RWPE2 (cell line): ENCODE measurements at regions not wholly inside any gene's neighbourhood (a gene's known extent, or its start where the extent isn't known, plus 50 kb on each side); places are given as distances from the start of the nearest gene placed in this dataset.
A peak's percentile ranks its signal among the peaks of the same experiment; 100 is the strongest.

Experiments used
- ATAC-seq: fragments of 200-7000 bp; cut with Tn5 transposase; 3 replicates; pipeline ENCODE4 v1.9.1; 2021; ENCODE audit warnings: low read depth
- DNase-seq: peaks from one replicate; pipeline ENCODE4 v3.0.0-alpha.2; 2020; ENCODE audit warnings: low spot score
- H3K27ac ChIP-seq: fragments of 450-650 bp; 2 replicates; pipeline ENCODE4 v1.5.1; 2017; ENCODE audit warnings: mild to moderate bottlenecking; ENCODE audit not compliant: poor library complexity, severe bottlenecking
- H3K27me3 ChIP-seq: fragments of 250-450 bp; sonication (Bioruptor Pico); 2 replicates; pipeline ENCODE4 v1.5.1; 2021; ENCODE audit warnings: mild to moderate bottlenecking, moderate library complexity; ENCODE audit not compliant: insufficient read depth, poor library complexity, severe bottlenecking
- H3K36me3 ChIP-seq: fragments of 250-450 bp; sonication (Bioruptor Pico); 2 replicates; pipeline ENCODE4 v1.5.1; 2020; ENCODE audit warnings: low read depth, mild to moderate bottlenecking, moderate library complexity
- H3K4me1 ChIP-seq: fragments of 250-450 bp; sonication (Bioruptor Pico); 2 replicates; pipeline ENCODE4 v1.5.1; 2021; ENCODE audit warnings: mild to moderate bottlenecking, moderate library complexity; ENCODE audit not compliant: insufficient read depth, poor library complexity, severe bottlenecking
- H3K4me3 ChIP-seq: fragments of 250-450 bp; sonication (Bioruptor Pico); 2 replicates; pipeline ENCODE4 v1.5.1; 2021; ENCODE audit warnings: mild to moderate bottlenecking, moderate library complexity; ENCODE audit not compliant: severe bottlenecking
- H3K9me3 ChIP-seq: fragments of 250-450 bp; sonication (Bioruptor Pico); 2 replicates; pipeline ENCODE4 v1.5.1; 2021; ENCODE audit warnings: mild to moderate bottlenecking, moderate library complexity; ENCODE audit not compliant: severe bottlenecking
- TF ChIP-seq, protein P1 (sequence below): fragments of 450-650 bp; IDR thresholded peaks from one replicate; pipeline ENCODE4 v1.5.1; 2017; ENCODE audit warnings: mild to moderate bottlenecking, moderate library complexity; ENCODE audit not compliant: poor library complexity, severe bottlenecking

DNA sequence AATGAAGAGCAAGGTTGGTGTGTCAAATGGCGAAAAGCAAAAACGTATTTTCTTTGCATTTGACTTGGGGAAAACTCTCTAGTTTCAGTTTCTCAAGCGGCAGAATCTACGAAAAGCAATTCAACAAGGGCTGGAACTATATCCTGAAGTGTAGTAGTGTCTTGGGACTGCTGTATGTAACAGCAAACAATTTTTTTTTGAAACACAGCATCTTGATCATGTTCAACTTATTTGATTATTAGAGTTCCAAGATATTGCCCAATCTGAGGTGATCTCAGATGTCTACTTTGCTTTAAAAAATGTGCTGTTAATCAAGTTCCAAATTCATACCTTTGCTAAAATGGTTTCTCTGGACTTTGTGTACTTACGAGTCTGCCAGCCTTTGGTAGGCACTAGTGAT, 120.6 kb downstream of the ZWINT start:
- Histone ChIP-seq H3K9me3 (no peaks in the 10 kb centered on the region), H3K4me3 (no peak overlapping the region), H3K27ac (no peak overlapping the region), H3K36me3 (no peaks in the 10 kb centered on the region), H3K4me1 (no peaks in the 10 kb centered on the region), H3K27me3 (peaks cover 3% of the 10 kb centered on the region)
- TF ChIP-seq, protein P1, sequence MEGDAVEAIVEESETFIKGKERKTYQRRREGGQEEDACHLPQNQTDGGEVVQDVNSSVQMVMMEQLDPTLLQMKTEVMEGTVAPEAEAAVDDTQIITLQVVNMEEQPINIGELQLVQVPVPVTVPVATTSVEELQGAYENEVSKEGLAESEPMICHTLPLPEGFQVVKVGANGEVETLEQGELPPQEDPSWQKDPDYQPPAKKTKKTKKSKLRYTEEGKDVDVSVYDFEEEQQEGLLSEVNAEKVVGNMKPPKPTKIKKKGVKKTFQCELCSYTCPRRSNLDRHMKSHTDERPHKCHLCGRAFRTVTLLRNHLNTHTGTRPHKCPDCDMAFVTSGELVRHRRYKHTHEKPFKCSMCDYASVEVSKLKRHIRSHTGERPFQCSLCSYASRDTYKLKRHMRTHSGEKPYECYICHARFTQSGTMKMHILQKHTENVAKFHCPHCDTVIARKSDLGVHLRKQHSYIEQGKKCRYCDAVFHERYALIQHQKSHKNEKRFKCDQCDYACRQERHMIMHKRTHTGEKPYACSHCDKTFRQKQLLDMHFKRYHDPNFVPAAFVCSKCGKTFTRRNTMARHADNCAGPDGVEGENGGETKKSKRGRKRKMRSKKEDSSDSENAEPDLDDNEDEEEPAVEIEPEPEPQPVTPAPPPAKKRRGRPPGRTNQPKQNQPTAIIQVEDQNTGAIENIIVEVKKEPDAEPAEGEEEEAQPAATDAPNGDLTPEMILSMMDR = no peak
- ATAC-seq (no peak), DNase-seq (no peak)

- TF ChIP-seq, protein P1 = no peak
- ATAC-seq (0 out of 3 replicates have a peak, but pooled peaks have one; percentile 46), DNase-seq (no peak)
- Histone ChIP-seq H3K9me3 (no peaks in the 10 kb centered on the region), H3K36me3 (no peaks in the 10 kb centered on the region), H3K27ac (no peak overlapping the region), H3K27me3 (no peaks in the 10 kb centered on the region), H3K4me1 (no peaks in the 10 kb centered on the region), H3K4me3 (no peak overlapping the region)
Measured at GRCh38 chr10:56231436-56231835, 129.6 kb downstream of the ZWINT start.

- DNase-seq = no peak
- Histone ChIP-seq H3K27ac (no peak overlapping the region), H3K4me1 (no peaks in the 10 kb centered on the region), H3K36me3 (no peaks in the 10 kb centered on the region), H3K27me3 (peaks cover 3% of the 10 kb centered on the region), H3K9me3 (no peaks in the 10 kb centered on the region), H3K4me3 (no peak overlapping the region)
- no peak for ATAC-seq
- TF ChIP-seq, protein P1 = no peak
Measured at GRCh38 chr10:56222237-56222636, 138.8 kb downstream of the ZWINT start.

DNA sequence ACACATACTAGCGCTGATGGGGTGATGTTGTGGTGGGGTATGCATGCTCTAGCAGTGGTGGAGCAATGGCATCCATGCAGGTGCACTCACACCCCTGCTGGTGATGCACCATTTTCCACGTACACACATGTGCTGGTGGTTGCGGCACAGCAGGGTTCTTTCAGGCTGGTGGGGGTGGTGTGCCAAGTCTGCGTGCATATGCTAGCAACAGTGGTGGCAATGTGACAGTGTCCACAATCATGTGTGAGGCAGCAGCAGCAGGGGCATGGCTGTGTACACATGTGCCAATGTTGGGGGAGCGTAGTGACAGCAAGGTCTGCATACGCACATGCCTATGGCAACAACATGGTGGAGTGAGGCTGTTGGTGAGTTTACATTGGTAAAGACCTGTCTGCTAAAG, 148.1 kb downstream of the ZWINT start:
- TF ChIP-seq, protein P1 = no peak
- no peak overlapping the region for H3K27ac ChIP-seq
- no peaks in the 10 kb centered on the region for H3K27me3 ChIP-seq
- no peaks in the 10 kb centered on the region for H3K4me1 ChIP-seq
- ATAC-seq (no peak), DNase-seq (peak; percentile 21)
- H3K36me3 ChIP-seq = no peaks in the 10 kb centered on the region
- no peaks in the 10 kb centered on the region for H3K9me3 ChIP-seq
- no peak overlapping the region for H3K4me3 ChIP-seq

DNA sequence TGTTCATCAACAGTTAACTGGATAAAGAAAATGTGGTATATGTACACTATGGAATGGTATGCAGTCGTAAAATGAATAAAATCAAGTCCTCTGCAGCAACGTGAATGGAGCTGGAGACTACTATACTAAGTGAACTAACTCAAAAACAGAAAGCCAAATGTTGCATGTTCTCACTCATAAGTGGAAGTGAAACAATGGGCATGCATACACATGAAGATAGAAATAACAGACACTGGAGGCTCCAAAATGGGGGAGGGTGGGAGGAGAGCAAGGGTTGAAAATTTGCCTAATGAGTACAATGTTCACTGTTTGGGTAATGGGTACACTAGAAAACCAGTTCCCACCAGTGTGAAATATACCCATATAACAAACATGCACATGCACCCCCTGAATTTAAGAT, 179.5 kb downstream of the ZWINT start:
- Histone ChIP-seq H3K4me3 (no peak overlapping the region), H3K36me3 (no peaks in the 10 kb centered on the region), H3K4me1 (no peaks in the 10 kb centered on the region), H3K9me3 (no peaks in the 10 kb centered on the region), H3K27ac (no peak overlapping the region), H3K27me3 (peaks cover 3% of the 10 kb centered on the region)
- no peak for DNase-seq
- ATAC-seq = no peak
- TF ChIP-seq, protein P1 = no peak
